GM12892 (cell line): ENCODE measurements at regions not wholly inside any gene's neighbourhood (a gene's known extent, or its start where the extent isn't known, plus 50 kb on each side); places are given as distances from the start of the nearest gene placed in this dataset.

Source experiments
- POLR2A ChIP-seq: IDR thresholded peaks from 2 replicates; pipeline ENCODE4 v1.6.1; 2011; ENCODE audit warnings: low read depth, low read length, control low read depth
- POLR2AphosphoS5 ChIP-seq: IDR thresholded peaks from 2 replicates; pipeline ENCODE4 v1.6.1; 2011; ENCODE audit warnings: low read depth, low read length, control low read depth
- TAF1 ChIP-seq: IDR thresholded peaks from 2 replicates; pipeline ENCODE4 v1.6.1; 2011; ENCODE audit warnings: low read depth, mild to moderate bottlenecking, control low read depth, low read length, borderline replicate concordance

- TF ChIP-seq POLR2AphosphoS5, result no peak
- TF ChIP-seq POLR2A, result no peak
- no peak for TF ChIP-seq TAF1
These were observed 160.7 kb downstream of the BUD13 start for GRCh38 chr11:116611998-116612620.
